ENCODE measurements at regions not wholly inside any gene's neighbourhood (a gene's known extent, or its start where the extent isn't known, plus 50 kb on each side); places are given as distances from the start of the nearest gene placed in this dataset.

GRCh38 chr5:153237671-153238332, 252.7 kb upstream of the GRIA1 start:
- Histone ChIP-seq H3K27ac (ENCODE audit: low read depth in 1 of 2, low read length in 2 of 2) (no peak overlapping the region), H3K9me3 (replicated peaks in 1 of 2; ENCODE audit: control insufficient read depth in 1 of 2, insufficient read depth in 1 of 2, low read length in 2 of 2) (peaks cover 0 to 16% of the 10 kb centered on the region in 2 donors), H3K9ac (ENCODE audit: insufficient read depth, low read length, poor library complexity, severe bottlenecking) (no peak overlapping the region), H3K4me1 (ENCODE audit: control insufficient read depth in 1 of 2, insufficient read depth in 2 of 2, low read length in 2 of 2) (no peaks in the 10 kb centered on the region), H3K4me3 (replicated peaks in 1 of 3; ENCODE audit: low read depth in 2 of 3, low read length in 3 of 3) (no peak overlapping the region), H2AFZ (ENCODE audit: insufficient read depth, low read depth, low read length, poor library complexity, severe bottlenecking) (no peak overlapping the region), H3K79me2 (ENCODE audit: insufficient read depth, low read length) (no peaks in the 10 kb centered on the region), H3K4me2 (replicated peaks; ENCODE audit: extremely low read depth, low read length, poor library complexity, severe bottlenecking) (no peak overlapping the region), H3K36me3 (replicated peaks in 1 of 2; ENCODE audit: control insufficient read depth in 1 of 2, insufficient read depth in 2 of 2, low read length in 2 of 2) (no peaks in the 10 kb centered on the region), H4K20me1 (ENCODE audit: insufficient read depth, low read length) (no peaks in the 10 kb centered on the region), H3K27me3 (ENCODE audit: control insufficient read depth in 2 of 2, insufficient read depth in 2 of 2, low read length in 2 of 2) (no peaks in the 10 kb centered on the region)
- H3K36me3 Mint-ChIP-seq, result no peaks in the 10 kb centered on the region
- H3K4me1 Mint-ChIP-seq, result no peaks in the 10 kb centered on the region
- peaks cover 0 to 7% (median 5%) of the 10 kb centered on the region in 7 donors for H3K9me3 Mint-ChIP-seq
- intact Hi-C loops (cut with micrococcal nuclease), result no loop called here
- TF ChIP-seq, protein P1, sequence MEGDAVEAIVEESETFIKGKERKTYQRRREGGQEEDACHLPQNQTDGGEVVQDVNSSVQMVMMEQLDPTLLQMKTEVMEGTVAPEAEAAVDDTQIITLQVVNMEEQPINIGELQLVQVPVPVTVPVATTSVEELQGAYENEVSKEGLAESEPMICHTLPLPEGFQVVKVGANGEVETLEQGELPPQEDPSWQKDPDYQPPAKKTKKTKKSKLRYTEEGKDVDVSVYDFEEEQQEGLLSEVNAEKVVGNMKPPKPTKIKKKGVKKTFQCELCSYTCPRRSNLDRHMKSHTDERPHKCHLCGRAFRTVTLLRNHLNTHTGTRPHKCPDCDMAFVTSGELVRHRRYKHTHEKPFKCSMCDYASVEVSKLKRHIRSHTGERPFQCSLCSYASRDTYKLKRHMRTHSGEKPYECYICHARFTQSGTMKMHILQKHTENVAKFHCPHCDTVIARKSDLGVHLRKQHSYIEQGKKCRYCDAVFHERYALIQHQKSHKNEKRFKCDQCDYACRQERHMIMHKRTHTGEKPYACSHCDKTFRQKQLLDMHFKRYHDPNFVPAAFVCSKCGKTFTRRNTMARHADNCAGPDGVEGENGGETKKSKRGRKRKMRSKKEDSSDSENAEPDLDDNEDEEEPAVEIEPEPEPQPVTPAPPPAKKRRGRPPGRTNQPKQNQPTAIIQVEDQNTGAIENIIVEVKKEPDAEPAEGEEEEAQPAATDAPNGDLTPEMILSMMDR (IDR thresholded peaks at IDR 0.05), result no peak
- DNase-seq, result no peak
- no CpG with 5 or more reads among the region's 1 CpG for WGBS (ENCODE audit: insufficient coverage)
- no peak overlapping the region for H3K27ac Mint-ChIP-seq
- H3K4me3 Mint-ChIP-seq, result no peak overlapping the region
- no peaks in the 10 kb centered on the region for H3K27me3 Mint-ChIP-seq (ENCODE audit: low read depth in 3 of 3)

GRCh38 chr5:153257381-153257780, 233.1 kb upstream of the GRIA1 start:
- H3K27me3 ChIP-seq (ENCODE audit: control insufficient read depth in 2 of 2, insufficient read depth in 2 of 2, low read length in 2 of 2), result no peaks in the 10 kb centered on the region
- peaks cover 0 to 6% (median 2%) of the 10 kb centered on the region in 7 donors for H3K9me3 Mint-ChIP-seq
- H3K9ac ChIP-seq (ENCODE audit: insufficient read depth, low read length, poor library complexity, severe bottlenecking), result no peak overlapping the region
- H3K27ac ChIP-seq (ENCODE audit: low read depth in 1 of 2, low read length in 2 of 2), result no peak overlapping the region
- TF ChIP-seq, protein P1 (IDR thresholded peaks at IDR 0.05), result no peak
- no peaks in the 10 kb centered on the region for H4K20me1 ChIP-seq (ENCODE audit: insufficient read depth, low read length)
- H3K36me3 ChIP-seq (replicated peaks in 1 of 2; ENCODE audit: control insufficient read depth in 1 of 2, insufficient read depth in 2 of 2, low read length in 2 of 2), result no peaks in the 10 kb centered on the region
- H3K4me3 Mint-ChIP-seq, result no peak overlapping the region
- no peaks in the 10 kb centered on the region for H3K27me3 Mint-ChIP-seq (ENCODE audit: low read depth in 3 of 3)
- H3K79me2 ChIP-seq (ENCODE audit: insufficient read depth, low read length), result no peaks in the 10 kb centered on the region
- no peak overlapping the region for H3K4me3 ChIP-seq (replicated peaks in 1 of 3; ENCODE audit: low read depth in 2 of 3, low read length in 3 of 3)
- H3K9me3 ChIP-seq (replicated peaks in 1 of 2; ENCODE audit: control insufficient read depth in 1 of 2, insufficient read depth in 1 of 2, low read length in 2 of 2), result peaks cover 10% of the 10 kb centered on the region in 2 donors
- H2AFZ ChIP-seq (ENCODE audit: insufficient read depth, low read depth, low read length, poor library complexity, severe bottlenecking), result no peak overlapping the region
- no peak for DNase-seq
- no peak overlapping the region for H3K4me2 ChIP-seq (replicated peaks; ENCODE audit: extremely low read depth, low read length, poor library complexity, severe bottlenecking)
- H3K4me1 ChIP-seq (ENCODE audit: control insufficient read depth in 1 of 2, insufficient read depth in 2 of 2, low read length in 2 of 2), result no peaks in the 10 kb centered on the region
- intact Hi-C loops (cut with micrococcal nuclease), result no loop called here
- H3K4me1 Mint-ChIP-seq, result no peaks in the 10 kb centered on the region
- H3K27ac Mint-ChIP-seq, result no peak overlapping the region
- no peaks in the 10 kb centered on the region for H3K36me3 Mint-ChIP-seq
